ENCODE measurements at regions not wholly inside any gene's neighbourhood (a gene's known extent, or its start where the extent isn't known, plus 50 kb on each side); places are given as distances from the start of the nearest gene placed in this dataset.

- DNase-seq (ENCODE audit: low read depth) = no peak
Measured at GRCh38 chr3:103904991-103905390, 1461.7 kb upstream of the ALCAM start.

GRCh38 chr3:103906304-103906703 lies 1460.4 kb upstream of the ALCAM start:
- DNase-seq (ENCODE audit: low read depth) = no peak

- DNase-seq (ENCODE audit: low read depth) = no peak
Measured at GRCh38 chr3:103906808-103907207, 1459.9 kb upstream of the ALCAM start.

- no peak for DNase-seq (ENCODE audit: low read depth)
Measured at GRCh38 chr3:103907567-103907966, 1459.1 kb upstream of the ALCAM start.

GRCh38 chr3:103909395-103909794 lies 1457.3 kb upstream of the ALCAM start:
- no peak for DNase-seq (ENCODE audit: low read depth)

- no peak for DNase-seq (ENCODE audit: low read depth)
Measured at GRCh38 chr3:103918336-103918735, 1448.4 kb upstream of the ALCAM start.

- DNase-seq (ENCODE audit: low read depth) = no peak
Measured at GRCh38 chr3:103919327-103919726, 1447.4 kb upstream of the ALCAM start.

- no peak for DNase-seq (ENCODE audit: low read depth)
Measured at GRCh38 chr3:103923907-103924306, 1442.8 kb upstream of the ALCAM start.

- no peak for DNase-seq (ENCODE audit: low read depth)
Measured at GRCh38 chr3:103924544-103924943, 1442.2 kb upstream of the ALCAM start.

GRCh38 chr3:103926936-103927335 lies 1439.8 kb upstream of the ALCAM start:
- no peak for DNase-seq (ENCODE audit: low read depth)

GRCh38 chr3:103927896-103928295 lies 1438.8 kb upstream of the ALCAM start:
- no peak for DNase-seq (ENCODE audit: low read depth)

GRCh38 chr3:103937094-103937493 lies 1429.6 kb upstream of the ALCAM start:
- DNase-seq (ENCODE audit: low read depth) = no peak

GRCh38 chr3:103947062-103947461 lies 1419.6 kb upstream of the ALCAM start:
- no peak for DNase-seq (ENCODE audit: low read depth)

GRCh38 chr3:103949693-103950092 lies 1417.0 kb upstream of the ALCAM start:
- no peak for DNase-seq (ENCODE audit: low read depth)

GRCh38 chr3:103950676-103951075 lies 1416.0 kb upstream of the ALCAM start:
- DNase-seq (ENCODE audit: low read depth) = no peak

- no peak for DNase-seq (ENCODE audit: low read depth)
Measured at GRCh38 chr3:103953796-103954195, 1412.9 kb upstream of the ALCAM start.

GRCh38 chr3:103960819-103961218 lies 1405.9 kb upstream of the ALCAM start:
- DNase-seq (ENCODE audit: low read depth) = no peak

- no peak for DNase-seq (ENCODE audit: low read depth)
Measured at GRCh38 chr3:103963599-103963998, 1403.1 kb upstream of the ALCAM start.

GRCh38 chr3:103965764-103966163 lies 1400.9 kb upstream of the ALCAM start:
- no peak for DNase-seq (ENCODE audit: low read depth)

GRCh38 chr3:103966749-103967148 lies 1400.0 kb upstream of the ALCAM start:
- no peak for DNase-seq (ENCODE audit: low read depth)

- DNase-seq (ENCODE audit: low read depth) = no peak
Measured at GRCh38 chr3:103968131-103968530, 1398.6 kb upstream of the ALCAM start.

- DNase-seq (ENCODE audit: low read depth) = no peak
Measured at GRCh38 chr3:103968751-103969150, 1398.0 kb upstream of the ALCAM start.

- no peak for DNase-seq (ENCODE audit: low read depth)
Measured at GRCh38 chr3:103976931-103977339, 1389.8 kb upstream of the ALCAM start.

GRCh38 chr3:103977417-103977816 lies 1389.3 kb upstream of the ALCAM start:
- no peak for DNase-seq (ENCODE audit: low read depth)

GRCh38 chr3:103991461-103992115 lies 1375.1 kb upstream of the ALCAM start:
- no peak for DNase-seq (ENCODE audit: low read depth)
